Epithelial cell of esophagus (primary cell): ENCODE measurements at regions not wholly inside any gene's neighbourhood (a gene's known extent, or its start where the extent isn't known, plus 50 kb on each side); places are given as distances from the start of the nearest gene placed in this dataset.

ENCODE experiments used
- DNase-seq: peaks from one replicate; pipeline ENCODE4 v3.0.0; 2010; ENCODE audit warnings: low read depth
- H3K4me3 ChIP-seq: 2 replicates; pipeline ENCODE4 v1.5.1; 2011; ENCODE audit warnings: mild to moderate bottlenecking, low read length, control low read depth
- CTCF ChIP-seq: IDR thresholded peaks from 2 replicates; pipeline ENCODE4 v1.5.1; 2011; ENCODE audit warnings: low read depth, mild to moderate bottlenecking, low read length, control low read depth, inconsistent platforms; ENCODE audit not compliant: insufficient read depth; ENCODE audit errors: missing control alignments

GRCh38 chr12:115191342-115191741 is 507.4 kb upstream of the TBX3 start:
- no peak overlapping the region for H3K4me3 ChIP-seq
- no peak for DNase-seq
- no peak for TF ChIP-seq CTCF

- no peak overlapping the region for H3K4me3 ChIP-seq
- DNase-seq: no peak
These were observed 506.2 kb upstream of the TBX3 start for GRCh38 chr12:115190010-115190770.

GRCh38 chr12:115185506-115185905 is 501.5 kb upstream of the TBX3 start:
- DNase-seq: no peak
- H3K4me3 ChIP-seq: no peak overlapping the region
- TF ChIP-seq CTCF: no peak

More at GRCh38 chr12:115190010-115190770, 506.2 kb upstream of the TBX3 start:
- no peak for TF ChIP-seq CTCF

- TF ChIP-seq CTCF: no peak
- no peak for DNase-seq
- H3K4me3 ChIP-seq: no peak overlapping the region
These were observed 499.8 kb upstream of the TBX3 start for GRCh38 chr12:115183752-115184151.

GRCh38 chr12:115177899-115178298 is 493.9 kb upstream of the TBX3 start:
- no peak overlapping the region for H3K4me3 ChIP-seq
- no peak for DNase-seq
- no peak for TF ChIP-seq CTCF

- H3K4me3 ChIP-seq: no peak overlapping the region
- TF ChIP-seq CTCF: no peak
- no peak for DNase-seq
These were observed 492.9 kb upstream of the TBX3 start for GRCh38 chr12:115176741-115177400.

GRCh38 chr12:115174920-115175319 is 490.9 kb upstream of the TBX3 start:
- no peak for DNase-seq
- H3K4me3 ChIP-seq: no peak overlapping the region
- no peak for TF ChIP-seq CTCF
